HG03469 (cell line): ENCODE measurements at regions not wholly inside any gene's neighbourhood (a gene's known extent, or its start where the extent isn't known, plus 50 kb on each side); places are given as distances from the start of the nearest gene placed in this dataset.
"Not testable (repeated sequence)": the region's sequence is repeated elsewhere in the genome, so short reads cannot be mapped to it uniquely, and the experiment has no call there.

Experiments used
- ATAC-seq: cut with Tn5 transposase; IDR thresholded peaks from one replicate; pipeline ENCODE4 v1.9.1; 2021; ENCODE audit warnings: mild to moderate bottlenecking, moderate library complexity, moderate number of reproducible peaks; ENCODE audit not compliant: unreplicated experiment

DNA sequence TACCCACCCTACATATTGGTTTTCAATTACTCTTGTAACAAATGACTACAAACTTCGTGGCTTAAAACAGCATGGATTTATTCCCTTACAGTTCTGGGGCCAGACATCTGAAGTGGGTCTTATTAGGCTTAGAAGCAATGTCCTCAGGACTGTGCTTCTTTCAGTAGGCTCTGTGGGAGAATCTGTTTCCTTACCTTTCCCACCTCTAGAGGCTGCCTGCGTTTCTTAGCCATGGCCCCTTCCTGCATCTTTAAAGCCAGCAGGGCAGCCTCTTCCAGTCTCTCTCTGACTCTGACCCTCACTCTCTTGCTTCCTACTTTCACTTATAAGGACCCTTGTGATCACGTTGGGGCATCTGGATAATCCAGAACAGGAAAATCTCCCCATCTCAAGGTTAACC is 252.5 kb upstream of the PGRMC2 start:
- ATAC-seq, result no peak

DNA sequence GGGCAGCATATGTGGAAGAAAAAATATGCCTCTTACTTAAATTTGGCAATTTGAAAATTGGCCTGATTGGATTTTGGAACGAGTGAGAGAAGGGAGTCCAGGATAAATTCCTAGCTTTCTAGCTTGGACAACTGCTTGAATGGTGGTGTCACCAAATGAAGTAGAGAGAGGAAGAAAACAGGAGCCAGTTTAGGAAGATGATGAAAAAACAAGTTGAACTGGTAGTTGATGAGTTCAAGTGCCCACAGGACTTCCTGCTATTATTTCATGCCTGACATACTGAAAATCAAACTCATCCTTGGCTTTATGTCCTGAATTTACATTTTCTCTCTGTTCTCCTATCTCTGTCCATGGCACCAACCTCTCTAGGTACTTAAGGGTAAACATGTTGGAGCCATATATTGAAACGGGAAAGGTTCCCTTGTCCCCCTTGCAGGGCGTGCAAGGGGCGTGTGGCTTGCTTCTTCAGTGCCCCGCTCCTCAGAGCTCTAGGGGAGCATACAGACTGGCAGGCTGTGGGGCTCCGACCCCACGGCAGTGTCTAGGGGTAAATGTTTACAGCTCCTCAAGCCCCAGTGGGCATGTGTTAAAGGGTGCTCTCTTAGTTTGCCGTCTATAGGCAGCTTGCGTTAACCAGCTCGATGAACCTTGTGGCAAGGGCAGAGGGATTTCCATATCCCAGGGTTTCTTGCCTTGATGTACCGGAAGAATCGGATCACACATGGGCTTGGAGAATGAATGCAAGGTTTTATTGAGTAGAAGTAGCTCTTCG is 250.7 kb upstream of the PGRMC2 start:
- no peak for ATAC-seq

DNA sequence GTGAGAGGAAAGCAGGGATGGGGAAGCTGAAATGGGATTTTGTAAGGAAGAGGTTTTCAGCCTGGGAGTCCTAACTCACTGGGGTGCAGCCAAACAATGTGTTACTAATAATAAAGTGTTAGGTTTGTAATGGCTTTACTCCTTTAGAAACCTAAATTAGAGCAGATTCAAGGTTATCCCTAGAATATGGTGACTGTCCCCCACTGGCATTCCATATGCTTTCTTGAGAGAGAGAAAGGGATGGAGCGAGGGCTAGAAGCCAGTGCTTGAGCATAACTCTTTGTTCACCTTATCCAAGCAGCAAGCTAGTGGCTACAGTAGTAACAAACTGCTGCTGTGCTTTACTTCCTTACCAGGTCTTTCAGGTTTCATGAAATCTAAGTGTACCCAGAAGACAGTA is 249.1 kb upstream of the PGRMC2 start:
- no peak for ATAC-seq

DNA sequence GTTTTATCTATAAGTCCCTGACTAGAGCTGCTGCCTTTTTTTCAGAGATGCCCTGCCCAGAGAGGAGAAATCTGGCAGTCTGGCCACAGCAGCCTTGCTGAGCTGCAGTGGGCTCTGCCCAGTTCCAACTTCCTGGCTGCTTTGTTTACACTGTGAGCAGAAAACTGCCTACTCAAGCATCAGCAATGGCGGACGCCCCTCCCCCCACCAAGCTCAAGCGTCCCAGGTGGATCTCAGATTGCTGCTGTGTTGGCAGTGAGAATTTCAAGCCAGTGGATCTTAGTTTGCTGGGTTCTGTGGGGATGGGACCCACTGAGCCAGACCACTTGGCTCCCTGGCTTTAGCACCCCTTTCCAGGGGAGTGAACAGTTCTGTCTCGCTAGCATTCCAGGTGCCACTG is 247.9 kb upstream of the PGRMC2 start:
- ATAC-seq, result not testable (repeated sequence)

DNA sequence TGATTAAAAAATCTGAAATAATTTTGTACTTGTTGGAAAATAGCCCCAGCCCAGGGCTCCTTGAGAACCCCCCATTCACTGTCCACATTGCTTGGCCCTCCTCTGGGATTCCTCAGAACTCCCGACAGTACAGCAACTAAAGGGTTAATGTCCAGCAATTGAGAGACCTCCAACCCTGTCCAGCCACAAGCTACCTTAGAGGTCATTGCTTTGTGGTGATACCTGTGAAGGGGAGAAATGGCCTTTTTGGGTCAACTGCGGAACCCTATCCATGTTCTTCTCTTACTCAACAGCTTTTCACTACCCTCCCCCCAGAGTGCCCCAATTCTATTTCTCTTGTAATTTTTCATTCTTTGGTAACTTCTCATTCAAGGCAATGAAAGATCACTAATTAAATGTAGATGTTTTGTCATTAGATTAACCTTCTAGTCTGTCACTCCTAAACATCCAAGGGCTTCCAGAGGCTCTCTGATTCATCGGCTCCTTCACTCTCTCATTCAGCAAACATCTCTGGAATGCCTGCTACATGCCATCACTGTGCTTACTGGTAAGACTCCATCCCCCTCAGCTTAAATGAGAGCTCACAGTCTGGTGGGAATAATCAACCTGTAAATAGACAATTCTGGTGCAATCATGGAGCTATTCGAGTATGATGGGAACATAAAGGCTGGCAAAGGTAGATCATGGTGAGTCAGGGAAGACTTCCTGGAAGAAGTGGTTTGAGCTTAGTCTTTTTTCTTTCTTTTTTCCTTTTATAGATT is 241.4 kb upstream of the PGRMC2 start:
- ATAC-seq, result no peak

DNA sequence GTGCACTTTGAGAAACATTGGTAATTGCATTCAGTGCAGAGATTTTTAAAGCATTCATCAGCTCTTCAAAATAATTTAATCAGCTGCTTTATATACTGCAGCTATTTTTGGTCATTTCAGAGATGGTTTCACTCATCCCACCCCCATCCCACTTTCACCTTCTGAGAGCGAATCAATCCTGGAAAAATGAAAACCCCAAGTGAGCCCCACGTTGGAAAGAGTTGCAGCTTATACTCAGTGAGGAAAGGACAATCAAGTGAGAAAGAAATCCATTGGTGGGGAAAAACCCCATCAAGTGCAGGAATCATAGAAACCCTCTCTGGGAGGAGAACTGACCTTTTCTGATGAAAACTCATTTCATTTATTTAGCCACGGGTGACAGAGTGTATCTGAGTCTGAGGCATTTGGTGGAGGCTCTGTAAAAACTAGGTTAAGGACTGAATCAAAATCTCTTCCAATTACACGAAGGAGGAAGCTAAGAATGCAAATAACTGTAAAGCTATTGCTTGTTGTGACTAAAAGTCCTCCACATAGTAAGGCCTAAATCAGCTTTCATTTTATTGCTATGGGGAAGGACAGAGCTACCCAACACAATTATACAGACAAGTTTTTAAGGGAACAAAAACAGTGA is 240.4 kb upstream of the PGRMC2 start:
- no peak for ATAC-seq

DNA sequence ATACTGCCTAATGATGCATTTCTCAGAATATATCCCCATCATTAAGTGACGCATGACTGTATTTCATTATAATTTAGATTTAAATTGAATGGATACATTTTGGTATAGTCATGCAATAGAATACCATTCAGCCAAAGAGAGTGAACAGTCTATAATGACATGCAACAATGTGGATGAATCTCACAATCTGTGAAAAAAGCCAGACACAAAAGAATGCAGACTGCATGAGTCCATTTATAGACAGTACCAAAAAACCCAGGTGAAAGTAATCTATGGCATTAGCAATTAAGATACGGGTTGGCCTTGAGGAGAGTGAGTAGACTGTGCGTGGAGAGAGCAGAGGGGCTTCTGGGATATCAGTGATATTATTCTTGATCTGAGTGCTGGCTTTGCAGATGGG is 239.7 kb upstream of the PGRMC2 start:
- ATAC-seq, result no peak

DNA sequence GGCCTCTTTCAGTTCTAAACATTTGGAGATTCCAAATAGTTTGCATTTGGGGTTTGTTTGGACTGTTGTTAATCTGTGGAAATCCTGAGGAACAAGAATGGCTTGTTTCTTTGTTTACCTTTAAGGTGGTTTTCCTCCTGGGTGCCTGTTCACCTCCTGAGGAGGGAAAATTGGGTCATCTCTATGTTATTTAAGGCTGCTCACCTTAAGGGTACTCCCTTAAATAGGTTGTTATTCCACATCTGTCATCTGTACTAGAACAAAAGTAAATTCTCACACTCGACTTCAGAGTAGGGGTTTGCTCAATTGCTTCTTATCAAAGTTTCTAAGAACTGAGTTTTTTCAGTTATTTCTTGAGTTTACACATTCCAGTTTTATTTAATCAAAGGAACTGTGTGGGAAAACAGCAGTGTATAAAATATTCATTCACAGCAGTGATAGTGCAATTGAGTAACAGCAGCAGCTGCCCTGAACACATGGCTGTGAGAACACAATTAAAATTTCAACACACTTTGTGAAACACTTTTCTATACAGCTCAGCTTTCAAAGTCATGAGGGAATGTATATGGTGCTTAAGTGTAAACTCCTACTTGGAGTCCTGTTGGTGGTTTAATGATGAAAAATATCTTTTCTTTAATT is 238.5 kb upstream of the PGRMC2 start:
- no peak for ATAC-seq

DNA sequence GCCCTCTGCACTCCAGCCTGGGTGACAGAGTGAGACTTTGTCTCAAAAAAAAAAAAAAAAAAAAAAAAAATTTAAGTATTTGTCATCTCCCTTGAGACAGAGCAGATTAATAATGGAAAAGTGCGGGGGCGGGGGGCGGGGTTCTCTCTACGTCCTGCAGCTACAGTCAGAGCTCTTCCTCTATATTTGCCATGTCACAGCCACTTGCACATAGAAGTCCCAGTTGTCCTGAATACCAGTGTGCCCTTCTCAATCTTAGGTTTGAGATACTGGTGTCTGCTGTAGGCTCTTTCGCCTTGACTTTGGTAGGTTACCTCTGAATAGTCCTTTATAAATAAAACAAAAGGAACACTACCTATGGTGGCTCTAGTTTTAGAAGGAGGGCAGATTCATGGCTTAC is 237.8 kb upstream of the PGRMC2 start:
- no peak for ATAC-seq

DNA sequence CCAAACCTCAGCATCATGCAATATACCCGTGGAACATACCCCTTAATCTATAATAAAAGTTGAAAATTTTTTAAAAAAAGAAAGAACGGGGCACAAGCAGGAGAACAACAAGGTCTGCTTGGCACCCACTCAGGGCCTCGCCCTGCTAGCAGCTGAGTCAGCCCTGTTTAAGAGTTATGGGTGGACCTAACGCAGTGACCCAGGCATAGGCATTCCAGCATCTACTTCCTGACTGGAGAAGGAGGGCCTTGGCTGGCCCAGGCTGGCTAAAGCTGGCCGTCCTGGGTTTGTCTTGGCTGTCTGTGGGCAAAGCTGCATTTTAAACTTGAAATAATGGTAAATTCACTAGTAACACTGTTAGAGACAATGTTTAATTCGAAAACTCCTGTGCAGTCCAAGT is 236.7 kb upstream of the PGRMC2 start:
- ATAC-seq, result no peak

DNA sequence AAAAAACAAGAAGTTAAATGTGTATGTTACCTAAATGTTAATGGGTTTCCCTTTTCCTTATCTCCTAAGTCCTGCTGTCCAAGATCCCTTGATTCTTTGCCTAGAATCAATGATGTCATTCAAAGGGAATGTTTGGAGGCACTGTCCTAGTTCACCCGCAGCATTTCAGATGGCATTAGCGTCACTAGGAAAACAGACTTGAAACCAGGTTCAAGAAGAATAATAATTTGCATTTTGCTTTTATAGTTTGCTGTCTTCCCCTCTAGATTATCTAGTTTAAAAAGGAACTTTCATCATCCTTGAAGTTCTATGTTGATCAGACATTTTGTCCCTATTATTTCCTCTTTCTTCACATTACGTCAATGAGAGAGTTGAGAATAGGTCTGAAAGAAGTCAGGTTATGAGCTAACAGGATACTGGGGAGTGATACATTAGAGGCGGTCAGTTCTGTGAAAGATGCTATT is 234.1 kb upstream of the PGRMC2 start:
- no peak for ATAC-seq

DNA sequence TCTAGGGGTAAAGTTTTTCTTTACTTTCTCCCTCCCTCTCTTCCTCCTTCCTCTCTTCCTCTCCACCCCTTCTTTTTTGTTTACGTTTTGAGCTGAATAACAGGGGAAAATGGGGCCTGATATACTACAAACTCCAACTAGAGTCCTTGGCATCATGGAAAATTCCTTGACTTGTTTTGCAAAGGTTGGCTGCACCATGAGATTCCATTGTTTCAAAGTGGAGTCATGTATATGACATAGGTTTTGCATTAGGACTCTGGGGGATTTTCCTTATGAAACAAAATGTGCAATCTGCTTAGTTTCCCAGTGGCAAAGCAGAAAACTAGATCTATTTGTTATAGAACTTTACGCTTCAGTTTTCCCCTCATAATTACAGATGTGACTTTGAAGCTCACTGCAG is 233.5 kb upstream of the PGRMC2 start:
- no peak for ATAC-seq

DNA sequence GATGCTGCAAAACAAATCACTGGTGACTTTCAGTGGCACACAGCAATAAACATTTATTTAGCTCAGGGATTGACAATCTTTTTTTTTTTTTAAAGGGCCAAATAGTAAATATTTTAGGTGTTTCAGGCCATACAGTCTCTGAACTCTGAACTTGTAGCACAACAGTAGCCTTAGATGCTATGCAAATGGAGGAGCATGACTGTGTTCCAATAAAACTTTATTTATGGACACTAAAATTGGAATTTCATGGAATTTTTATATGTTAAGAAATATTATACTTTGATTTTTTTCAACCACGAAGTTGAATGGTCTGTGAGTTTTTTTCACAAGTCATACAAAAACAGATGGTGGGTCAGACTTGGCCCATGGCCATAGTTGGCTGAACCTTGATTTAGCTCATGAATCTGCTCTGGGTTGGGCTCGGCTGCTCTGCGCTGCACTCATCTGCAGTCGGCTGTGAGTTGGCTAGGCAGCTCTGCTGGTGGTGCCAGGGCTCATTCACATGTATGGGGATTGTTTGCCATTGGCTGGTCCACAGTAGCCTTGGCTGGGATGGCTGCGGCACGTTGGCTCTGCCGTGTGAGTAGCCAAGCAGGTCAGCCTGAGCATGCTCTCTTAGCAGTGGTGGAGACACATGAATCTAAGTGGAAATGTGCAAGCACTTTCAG is 231.7 kb upstream of the PGRMC2 start:
- no peak for ATAC-seq

DNA sequence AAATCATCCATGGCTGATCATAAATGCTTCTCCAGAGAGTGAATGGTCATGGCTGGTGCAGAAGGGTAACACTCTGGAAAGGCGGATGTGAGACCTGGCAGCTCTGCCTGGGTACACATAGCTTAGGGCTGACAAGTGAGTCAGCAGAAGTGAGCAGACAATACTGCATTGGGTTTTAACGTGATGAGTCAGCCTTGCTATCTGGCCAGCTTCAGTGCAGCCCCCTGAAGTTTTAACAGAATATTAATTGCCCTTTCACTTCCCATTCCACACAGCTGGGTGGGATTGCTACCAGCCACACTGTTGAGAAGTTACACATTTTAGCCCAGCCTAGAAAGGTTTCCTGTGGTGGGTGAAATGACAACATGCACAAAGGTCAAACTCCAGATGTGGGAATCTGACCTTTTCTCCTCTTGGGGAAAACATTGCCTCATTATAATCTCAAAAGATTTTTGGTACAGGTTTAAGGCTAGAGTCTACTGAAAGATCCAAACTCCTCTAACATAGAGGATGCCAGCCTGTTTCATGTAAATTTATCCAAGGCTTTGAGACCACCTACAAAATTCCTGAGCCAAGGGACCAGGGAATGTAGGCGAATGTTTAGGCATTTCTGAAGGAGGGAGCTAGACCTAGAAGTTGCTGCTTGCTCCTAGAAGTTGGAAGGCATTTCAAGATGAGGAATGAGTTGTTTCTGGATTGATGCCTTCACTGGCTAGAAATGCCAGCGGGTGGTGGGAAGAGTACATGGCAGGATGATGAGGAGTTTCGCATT is 230.3 kb upstream of the PGRMC2 start:
- peak; percentile 98 for ATAC-seq

DNA sequence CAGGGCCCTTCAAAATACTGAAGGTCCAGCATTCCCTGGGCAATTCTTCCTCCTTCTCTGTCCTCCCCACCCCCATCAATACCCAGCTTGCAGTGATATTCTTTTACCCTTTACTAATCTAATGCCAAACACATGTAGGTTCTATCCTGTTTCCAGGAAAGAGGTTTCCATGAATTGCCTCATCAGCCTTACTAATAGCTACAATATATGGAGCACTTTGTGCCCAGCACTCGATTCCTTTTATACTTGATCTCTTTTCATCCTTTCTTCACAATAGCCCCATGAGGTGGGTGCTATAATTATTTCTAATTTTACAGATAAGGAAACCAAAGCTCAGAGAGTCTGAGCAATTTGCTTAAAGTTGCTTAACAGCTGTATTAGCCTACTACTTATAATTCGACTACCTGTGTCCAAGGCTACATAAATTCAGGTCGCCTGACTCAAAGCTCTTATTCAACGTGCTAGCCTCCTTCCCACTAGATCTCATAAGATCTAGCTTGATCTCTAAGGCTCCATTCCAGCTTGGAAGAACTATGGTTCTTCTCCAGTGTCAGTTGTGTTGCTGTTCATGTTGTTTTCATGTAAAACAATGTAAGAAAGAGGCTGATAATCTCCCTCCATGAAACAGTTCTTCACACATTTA is 229.6 kb upstream of the PGRMC2 start:
- ATAC-seq, result no peak

DNA sequence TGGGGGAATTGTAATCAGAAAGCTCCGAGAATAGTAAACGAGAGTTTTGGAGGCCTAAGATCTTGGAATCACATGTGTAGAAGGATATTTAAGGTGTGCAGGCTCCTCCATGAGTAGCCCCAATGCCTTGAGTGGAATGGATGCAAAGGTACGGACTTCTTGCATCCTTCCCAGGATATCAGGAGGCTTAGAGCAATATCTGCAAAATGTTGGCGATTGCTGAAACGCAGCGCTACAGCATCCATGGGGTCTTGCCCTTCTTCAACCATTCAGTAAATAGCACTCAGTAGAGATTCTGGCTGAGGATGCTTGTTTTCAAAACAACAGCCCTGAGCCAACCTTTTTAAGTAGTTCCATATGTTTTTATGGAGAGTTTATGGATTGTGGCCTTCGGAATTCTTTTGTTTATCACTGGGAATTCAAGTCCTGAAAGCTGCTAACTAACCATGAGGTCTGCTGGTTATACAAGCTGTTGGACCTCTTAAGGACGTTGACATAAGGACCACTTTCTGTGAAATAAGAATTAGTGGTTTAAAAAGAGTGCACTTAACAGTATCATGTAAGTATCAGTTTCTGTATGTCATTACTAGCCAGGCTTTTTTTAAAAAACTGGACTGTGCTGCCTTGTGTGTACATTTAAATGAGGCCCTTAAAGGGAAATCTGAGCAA is 228.8 kb upstream of the PGRMC2 start:
- ATAC-seq, result peak; percentile 29

DNA sequence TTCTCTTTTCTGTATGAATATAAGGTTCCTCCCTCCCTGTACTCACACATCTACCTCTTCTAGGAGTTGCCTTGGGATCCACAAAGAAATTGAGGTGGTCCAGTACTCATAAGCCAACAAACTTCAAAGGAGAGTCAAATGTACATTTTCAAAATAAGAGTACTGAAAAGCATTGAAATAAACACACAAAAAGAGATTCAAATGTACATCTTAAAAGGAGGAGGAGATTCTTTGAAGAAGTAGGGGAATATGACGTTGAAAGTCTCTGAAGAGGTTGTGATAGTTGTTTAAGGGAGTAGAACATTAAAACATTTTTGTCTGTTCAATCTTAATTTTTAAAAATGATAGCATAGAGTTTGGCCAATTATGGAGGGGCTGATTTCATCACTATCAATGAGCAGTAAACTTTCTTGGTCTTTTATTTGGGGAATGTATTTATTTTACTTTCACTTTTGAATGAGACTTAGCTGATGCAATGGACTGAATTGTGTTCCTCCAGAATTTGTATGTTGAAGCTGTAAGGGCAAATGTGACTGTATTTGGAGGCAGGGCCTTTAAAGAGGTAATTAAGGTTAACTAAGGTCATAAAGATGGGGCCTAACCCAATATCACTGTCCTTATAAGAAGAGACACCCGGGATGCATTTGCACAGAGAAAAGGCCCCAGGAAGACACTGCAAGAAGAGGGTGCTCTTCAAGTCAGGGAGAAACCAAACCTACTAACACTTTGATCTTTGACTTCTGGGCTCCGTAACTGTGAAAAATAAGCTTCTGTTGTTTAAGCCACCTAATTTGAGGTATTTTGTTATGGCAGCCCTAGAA is 226.3 kb upstream of the PGRMC2 start:
- no peak for ATAC-seq

DNA sequence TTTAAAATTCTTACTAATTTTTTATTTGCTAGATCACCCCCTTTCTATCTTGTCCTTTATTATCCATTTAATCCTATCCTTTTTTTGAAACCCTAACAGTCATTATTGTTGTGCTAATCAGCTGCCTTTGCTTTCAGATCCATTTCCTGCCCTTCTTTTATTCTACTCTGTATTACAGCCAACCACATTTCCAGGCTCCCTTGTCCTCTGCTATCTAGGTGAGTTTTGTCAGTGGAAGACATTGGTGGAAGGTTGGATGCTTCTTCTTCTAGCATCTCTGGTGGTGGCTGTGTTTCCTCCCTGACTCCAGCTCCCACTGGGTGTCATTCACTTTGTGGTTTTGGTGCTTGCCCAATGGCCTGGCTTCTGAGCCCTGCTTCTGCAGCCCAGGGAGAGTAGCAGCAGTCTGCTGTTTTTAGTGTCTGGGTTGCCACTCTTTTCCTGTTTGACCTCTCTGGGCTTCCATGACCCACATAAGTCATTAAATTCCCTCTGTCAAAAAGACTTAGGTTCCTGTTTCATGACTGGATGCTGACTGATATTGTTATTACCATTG is 225.2 kb upstream of the PGRMC2 start:
- no peak for ATAC-seq
